ENCODE measurements at regions not wholly inside any gene's neighbourhood (a gene's known extent, or its start where the extent isn't known, plus 50 kb on each side); places are given as distances from the start of the nearest gene placed in this dataset.

GRCh38 chr19:31959527-31960018, 385.8 kb upstream of the ZNF507 start:
- DNase-seq: no peak

- no peak for DNase-seq
Measured at GRCh38 chr19:31960474-31960873, 384.9 kb upstream of the ZNF507 start.

DNA sequence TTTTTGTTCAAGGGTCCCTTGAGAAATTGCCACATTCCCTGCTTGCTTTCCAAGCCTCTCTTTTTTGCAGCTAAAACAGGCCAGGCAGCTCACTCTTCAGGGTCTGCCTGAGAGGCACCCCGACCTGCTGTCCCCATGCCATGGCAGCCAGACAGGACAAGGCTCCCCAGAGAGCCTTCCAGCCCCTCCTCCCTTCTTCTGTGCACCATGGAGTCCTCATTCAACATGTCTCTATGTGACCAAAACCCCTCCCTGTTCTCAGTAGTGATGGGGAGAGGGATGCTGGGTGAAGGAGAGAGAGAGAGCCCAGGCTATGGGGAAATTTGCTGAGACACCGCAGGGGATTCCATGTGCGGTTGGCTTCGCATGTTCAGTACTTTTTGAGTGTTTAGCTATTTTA, 384.2 kb upstream of the ZNF507 start:
- DNase-seq: no peak

DNA sequence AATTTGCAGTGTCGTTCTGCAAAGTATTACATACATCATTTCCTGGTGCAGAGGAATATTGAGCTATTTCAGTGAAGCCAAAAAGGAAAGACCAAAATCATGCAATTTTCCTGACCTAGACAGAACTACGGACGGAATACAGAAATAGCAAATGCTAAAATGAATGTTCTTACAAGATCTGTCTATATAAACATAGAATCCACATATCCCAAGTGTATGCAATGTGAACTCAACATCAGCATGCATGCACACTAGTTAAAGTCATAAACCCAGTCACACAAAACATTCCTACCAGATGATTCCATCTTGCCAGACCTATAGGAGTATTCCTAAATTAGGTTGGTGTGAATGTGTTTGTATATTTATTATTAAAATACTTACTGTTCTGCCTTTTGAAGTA, 383.7 kb upstream of the ZNF507 start:
- DNase-seq: no peak

DNA sequence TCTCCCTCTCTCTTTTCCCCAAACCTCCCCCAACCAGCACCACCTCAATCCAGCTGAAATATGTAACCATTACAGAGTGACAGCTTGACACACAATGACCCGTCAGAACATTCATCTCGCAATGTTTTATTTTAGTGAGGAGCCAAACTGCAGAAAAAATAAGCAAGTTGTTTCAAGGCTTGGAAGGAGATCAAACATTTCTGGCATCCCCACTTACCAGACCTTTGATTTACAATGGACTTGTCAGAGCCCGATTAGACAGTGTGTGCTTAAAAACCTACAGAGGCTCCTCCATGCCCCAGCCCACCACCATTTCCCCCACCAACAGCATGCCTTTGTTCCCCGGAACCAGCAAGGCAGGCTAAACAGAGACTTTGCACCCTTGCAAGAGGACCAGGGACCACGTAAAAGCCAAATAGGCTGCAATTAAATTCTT, 382.8 kb upstream of the ZNF507 start:
- DNase-seq: no peak

DNA sequence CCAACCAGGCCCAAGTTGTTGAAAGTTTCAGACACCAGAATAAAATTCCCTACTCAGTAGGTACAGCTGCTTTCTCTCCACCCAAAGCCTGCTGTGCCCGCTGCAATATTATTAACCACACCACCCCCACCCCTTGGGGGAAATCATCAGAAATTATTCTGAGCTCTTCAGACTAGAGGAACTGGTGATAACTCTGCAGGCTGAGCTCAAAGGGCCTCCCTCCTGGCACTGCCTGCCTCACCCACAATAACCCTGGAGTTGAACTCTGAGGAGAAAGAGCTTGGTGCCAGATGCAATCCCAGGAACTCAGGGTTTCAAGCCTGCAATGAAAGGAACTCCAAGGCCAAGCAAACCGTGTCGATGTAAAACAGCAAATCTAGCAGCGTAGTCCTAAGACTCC, 381.7 kb upstream of the ZNF507 start:
- no peak for DNase-seq

- DNase-seq: no peak
Measured at GRCh38 chr19:31969016-31969415, 376.4 kb upstream of the ZNF507 start.

DNA sequence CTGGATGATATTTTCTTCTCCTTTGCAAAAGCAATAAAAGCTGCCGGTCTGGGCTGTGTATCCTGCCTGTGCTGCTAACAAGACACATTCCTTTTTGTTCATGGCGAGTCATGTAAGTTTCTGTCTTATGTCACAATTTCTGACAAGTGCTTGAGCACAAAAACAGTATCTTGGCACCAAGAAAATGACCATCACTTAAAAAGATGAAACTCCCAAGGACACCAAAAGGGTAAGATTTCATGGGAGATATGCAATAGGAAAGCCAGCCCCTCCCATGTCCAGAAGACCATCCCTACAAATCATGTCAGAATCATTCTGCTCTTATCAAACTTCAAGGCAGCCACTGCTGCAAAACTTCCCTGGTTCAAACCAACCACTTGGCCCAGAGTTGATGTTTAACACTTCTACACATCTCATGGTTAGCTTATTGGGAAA, 375.4 kb upstream of the ZNF507 start:
- DNase-seq: no peak

DNA sequence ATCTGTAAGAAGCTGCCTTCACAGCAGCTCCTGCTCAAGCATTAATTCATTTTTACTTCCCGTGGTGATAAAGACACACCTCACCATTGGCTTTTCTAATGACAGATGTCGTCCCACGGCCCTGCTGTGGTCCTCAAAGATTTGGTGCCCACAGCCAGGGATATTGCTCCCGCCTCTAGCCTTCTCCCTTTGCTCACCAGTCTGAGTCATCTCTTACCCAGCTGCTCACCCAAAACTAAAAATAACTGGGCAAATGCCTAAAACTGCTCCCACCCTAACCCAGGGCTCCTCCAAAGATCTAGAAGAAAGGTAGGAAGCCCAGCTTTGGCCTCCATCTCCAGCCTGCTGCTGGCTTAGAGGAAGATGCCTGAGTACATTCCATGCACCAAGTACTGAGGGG, 371.1 kb upstream of the ZNF507 start:
- DNase-seq: no peak

DNA sequence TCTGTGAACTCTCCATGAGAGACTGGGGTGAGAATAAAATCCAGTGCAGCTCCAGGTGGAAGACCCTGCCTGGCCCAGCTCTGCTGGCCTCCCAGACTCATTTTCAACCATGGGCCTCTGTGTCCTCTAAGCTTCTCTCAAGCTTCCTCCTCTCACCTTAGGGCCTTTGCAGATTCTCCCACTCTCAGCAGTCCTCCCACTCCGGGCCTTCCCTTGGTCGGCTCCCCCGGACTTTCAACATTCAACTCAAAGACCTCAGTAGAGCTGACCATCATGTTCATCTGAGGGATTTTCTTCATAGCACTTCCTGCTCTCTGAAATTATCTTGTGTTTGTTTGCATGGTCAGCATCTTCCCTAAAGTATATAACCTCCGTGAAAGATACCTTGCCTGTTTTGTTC, 370.5 kb upstream of the ZNF507 start:
- DNase-seq: no peak

DNA sequence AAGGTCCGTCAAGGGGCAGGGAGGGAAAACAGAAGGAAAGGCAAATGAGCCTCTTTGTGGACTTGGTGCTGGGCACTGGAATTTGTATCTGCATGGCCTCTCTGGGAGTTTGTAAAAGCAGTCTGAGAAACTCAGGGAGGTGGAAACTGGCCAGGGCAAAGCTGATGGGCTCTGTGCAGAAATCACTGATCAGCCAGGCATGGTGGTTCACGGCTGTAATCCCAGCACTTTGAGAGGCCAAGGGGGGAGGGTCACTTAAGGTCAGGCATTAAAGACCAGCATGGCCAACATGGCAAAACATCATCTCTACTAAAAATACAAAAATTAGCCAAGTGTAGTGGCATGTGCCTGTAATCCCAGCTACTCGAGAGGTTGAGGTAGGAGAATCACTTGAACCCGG, 369.9 kb upstream of the ZNF507 start:
- DNase-seq: no peak

- no peak for DNase-seq
Measured at GRCh38 chr19:31976775-31977536, 368.5 kb upstream of the ZNF507 start.

DNA sequence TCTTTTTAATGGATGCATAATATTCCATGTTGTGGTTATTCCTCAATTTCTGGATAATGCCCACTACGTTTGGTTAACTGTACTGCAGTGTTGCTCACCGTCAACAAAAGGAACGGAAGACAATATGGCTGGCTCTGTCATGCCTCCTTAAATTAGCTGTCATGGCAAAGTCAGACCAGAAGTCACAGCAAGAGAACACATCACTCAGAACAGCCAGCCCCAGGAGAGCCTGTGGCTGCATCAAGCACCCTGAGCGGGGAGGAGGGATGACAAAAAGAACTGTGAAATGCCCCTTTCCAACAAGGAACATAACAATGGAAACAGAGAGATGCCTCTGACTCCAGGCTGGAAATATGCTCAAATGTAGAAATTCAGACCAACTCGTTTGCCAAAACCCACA, 366.0 kb upstream of the ZNF507 start:
- no peak for DNase-seq

- DNase-seq: no peak
Measured at GRCh38 chr19:31979949-31980670, 365.3 kb upstream of the ZNF507 start.

DNA sequence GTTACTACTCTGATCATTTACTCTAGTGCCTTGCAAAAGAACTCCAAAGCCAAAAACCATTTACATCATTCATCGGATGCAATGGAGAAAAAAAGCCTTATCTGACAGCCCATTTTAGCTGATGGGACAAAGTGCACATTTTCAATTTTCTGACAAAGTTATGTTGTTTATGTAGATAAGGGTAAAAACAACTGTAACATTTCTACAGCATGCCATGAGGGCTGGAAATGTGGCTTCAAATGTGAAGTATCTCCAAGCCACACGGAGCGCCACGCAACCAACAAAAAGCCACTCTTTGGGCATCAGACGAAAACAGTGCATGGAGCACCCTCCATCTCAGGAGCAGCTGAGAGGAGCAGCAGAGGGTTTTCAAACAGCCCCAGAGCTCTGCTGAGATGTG, 364.6 kb upstream of the ZNF507 start:
- no peak for DNase-seq

DNA sequence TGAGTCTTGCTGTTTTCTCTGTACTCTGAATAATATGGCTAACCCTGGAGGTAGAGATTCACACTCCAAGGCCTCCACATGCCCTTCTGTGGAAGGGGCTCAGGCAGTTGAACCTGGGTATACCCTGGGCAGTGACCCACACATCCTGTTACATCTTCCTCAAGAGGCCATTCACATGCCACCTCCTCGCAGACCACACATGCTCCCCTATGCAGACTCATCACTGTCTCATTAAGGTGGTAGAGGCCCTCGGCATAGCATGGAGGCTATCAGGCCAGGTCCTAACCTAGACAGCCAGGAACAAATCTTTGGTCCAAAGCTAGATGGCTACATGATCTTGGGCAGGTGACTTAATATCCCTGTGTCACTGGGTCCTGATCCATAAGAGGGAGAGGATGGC, 363.9 kb upstream of the ZNF507 start:
- no peak for DNase-seq

- DNase-seq: no peak
Measured at GRCh38 chr19:31983647-31984046, 361.8 kb upstream of the ZNF507 start.

- DNase-seq: no peak
Measured at GRCh38 chr19:31985001-31985605, 360.3 kb upstream of the ZNF507 start.

GRCh38 chr19:31986951-31987350, 358.5 kb upstream of the ZNF507 start:
- DNase-seq: no peak

- no peak for DNase-seq
Measured at GRCh38 chr19:31988256-31988655, 357.2 kb upstream of the ZNF507 start.

- no peak for DNase-seq
Measured at GRCh38 chr19:31991984-31992655, 353.3 kb upstream of the ZNF507 start.

DNA sequence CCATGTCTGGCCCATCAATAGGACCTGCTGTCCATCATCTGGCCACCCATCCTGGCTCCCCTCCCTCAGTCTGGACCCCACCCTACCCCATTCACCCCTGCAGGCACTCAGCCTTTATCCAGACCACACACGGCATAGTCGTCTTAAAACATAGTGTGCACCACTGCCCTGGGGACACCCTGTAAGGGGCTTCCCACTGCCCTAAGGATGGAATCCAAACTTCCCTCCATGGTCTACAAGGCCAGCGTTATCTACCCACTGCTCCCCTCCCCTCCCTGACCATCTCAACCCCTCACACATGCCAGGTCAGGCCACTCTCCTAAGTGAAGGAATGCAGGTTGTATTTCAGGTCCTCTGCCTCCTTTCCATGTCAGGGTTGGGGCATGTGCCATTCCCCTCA, 352.7 kb upstream of the ZNF507 start:
- no peak for DNase-seq

GRCh38 chr19:31995546-31995945, 349.9 kb upstream of the ZNF507 start:
- no peak for DNase-seq

All from stimulated activated CD4-positive, alpha-beta T cell treated with anti-CD3 and anti-CD28 coated beads, Interleukin-1b, Interleukin-23, amount 100 ng/mL, for 48 hours (primary cell).